GM23338 (cell line): ENCODE measurements at regions not wholly inside any gene's neighbourhood (a gene's known extent, or its start where the extent isn't known, plus 50 kb on each side); places are given as distances from the start of the nearest gene placed in this dataset.

Source experiments
- ATAC-seq: fragments of 200-7000 bp; cut with Tn5 transposase; 3 replicates; pipeline ENCODE4 v1.9.1; 2020
- DNase-seq: peaks from one replicate; pipeline ENCODE4 v3.0.0-alpha.2; 2015; ENCODE audit warnings: low spot score
- H2AFZ ChIP-seq: fragments of 200-600 bp; sonication (generic); 2 replicates; pipeline ENCODE4 v1.8.0; 2016; ENCODE audit warnings: antibody characterized with exemption, mild to moderate bottlenecking, moderate library complexity
- H3F3A ChIP-seq: fragments of 200-600 bp; sonication (generic); replicated peaks from 2 replicates; pipeline ENCODE4 v1.8.0; 2017; ENCODE audit warnings: antibody characterized with exemption, mixed run types, low read depth
- H3K27ac ChIP-seq: fragments of 200-600 bp; sonication (generic); 2 replicates; pipeline ENCODE4 v1.6.1; 2016; ENCODE audit warnings: low read depth
- H3K27me3 ChIP-seq: fragments of 200-600 bp; sonication (generic); 2 replicates; pipeline ENCODE4 v1.8.0; 2016; ENCODE audit warnings: mild to moderate bottlenecking, mixed run types, moderate library complexity; ENCODE audit not compliant: insufficient read depth
- H3K36me3 ChIP-seq: fragments of 200-600 bp; sonication (generic); 2 replicates; pipeline ENCODE4 v1.8.0; 2016; ENCODE audit warnings: mild to moderate bottlenecking; ENCODE audit not compliant: insufficient read depth
- H3K4me1 ChIP-seq: fragments of 200-600 bp; sonication (generic); 2 replicates; pipeline ENCODE4 v1.8.0; 2016; ENCODE audit warnings: mild to moderate bottlenecking, moderate library complexity; ENCODE audit not compliant: insufficient read depth
- H3K4me2 ChIP-seq: fragments of 200-600 bp; sonication (generic); 2 replicates; pipeline ENCODE4 v1.7.1; 2017; ENCODE audit warnings: mixed run types
- H3K4me3 ChIP-seq: fragments of 200-600 bp; sonication (generic); 2 replicates; pipeline ENCODE4 v1.6.1; 2016; ENCODE audit warnings: mixed run types
- H3K79me2 ChIP-seq: fragments of 200-600 bp; sonication (generic); replicated peaks from 2 replicates; pipeline ENCODE4 v1.8.0; 2017; ENCODE audit warnings: mild to moderate bottlenecking; ENCODE audit not compliant: insufficient read depth
- H3K9me2 ChIP-seq: fragments of 200-600 bp; sonication (generic); 2 replicates; pipeline ENCODE4 v1.8.0; 2017; ENCODE audit not compliant: insufficient read depth
- H4K20me1 ChIP-seq: fragments of 200-600 bp; sonication (generic); replicated peaks from 2 replicates; pipeline ENCODE4 v1.8.0; 2017; ENCODE audit warnings: mild to moderate bottlenecking; ENCODE audit not compliant: insufficient read depth
- H3K27ac Mint-ChIP-seq: 2 replicates; pipeline ENCODE4 v1.8.0; 2020; ENCODE audit warnings: inconsistent platforms, mild to moderate bottlenecking, moderate library complexity, mixed read lengths
- H3K27me3 Mint-ChIP-seq: 3 replicates; pipeline ENCODE4 v1.8.0; 2022; ENCODE audit warnings: low read depth, mild to moderate bottlenecking, moderate library complexity, mixed read lengths, inconsistent platforms; ENCODE audit not compliant: insufficient read depth, poor library complexity
- H3K36me3 Mint-ChIP-seq: 3 replicates; pipeline ENCODE4 v1.8.0; 2021; ENCODE audit warnings: low read depth, mild to moderate bottlenecking, inconsistent platforms, moderate library complexity, mixed read lengths
- H3K4me1 Mint-ChIP-seq: 3 replicates; pipeline ENCODE4 v1.8.0; 2020; ENCODE audit warnings: mild to moderate bottlenecking, inconsistent platforms, mixed read lengths
- H3K4me3 Mint-ChIP-seq: 3 replicates; pipeline ENCODE4 v1.8.0; 2021; ENCODE audit warnings: moderate library complexity, mild to moderate bottlenecking, inconsistent platforms, mixed read lengths
- H3K9me3 Mint-ChIP-seq: 3 replicates; pipeline ENCODE4 v1.8.0; 2020; ENCODE audit warnings: moderate library complexity, mild to moderate bottlenecking, inconsistent platforms, mixed read lengths
- CREB1 ChIP-seq: fragments of 250-450 bp; sonication (Bioruptor Pico); IDR thresholded peaks from 2 replicates; pipeline ENCODE4 v1.5.0; 2020; ENCODE audit warnings: low read depth, mild to moderate bottlenecking, moderate library complexity
- CTCF ChIP-seq, 2 experiments: fragments of 200-600 bp in 1 of 2; sonication (generic) in 1 of 2; conservative IDR thresholded peaks; 2 replicates each; pipeline versions ENCODE4 v1.5.1 to v1.6.1; 2016 to 2017; ENCODE audit warnings: antibody characterized with exemption in 2 of 2, low read depth in 2 of 2, mild to moderate bottlenecking in 2 of 2, moderate library complexity in 1 of 2
- EZH2 ChIP-seq: fragments of 200-600 bp; sonication (generic); IDR thresholded peaks from one replicate; pipeline ENCODE4 v1.8.0; 2017; ENCODE audit warnings: antibody characterized with exemption, mild to moderate bottlenecking, low read depth; ENCODE audit not compliant: unreplicated experiment
- EZH2phosphoT487 ChIP-seq: fragments of 200-600 bp; sonication (generic); IDR thresholded peaks from one replicate; pipeline ENCODE4 v1.8.1; 2018; ENCODE audit warnings: antibody characterized with exemption; ENCODE audit not compliant: unreplicated experiment
- JUNB ChIP-seq: IDR thresholded peaks from one replicate; pipeline ENCODE4 v1.6.1; 2016; ENCODE audit warnings: antibody characterized with exemption; ENCODE audit not compliant: unreplicated experiment
- NANOG ChIP-seq: IDR thresholded peaks from 2 replicates; pipeline ENCODE4 v1.6.1; 2016; ENCODE audit warnings: antibody characterized with exemption, borderline replicate concordance
- POLR2AphosphoS5 ChIP-seq: IDR thresholded peaks from 2 replicates; pipeline ENCODE4 v1.6.1; 2016; ENCODE audit warnings: antibody characterized with exemption, low read depth
- REST ChIP-seq: IDR thresholded peaks from one replicate; pipeline ENCODE4 v1.6.1; 2018; ENCODE audit warnings: antibody characterized with exemption; ENCODE audit not compliant: unreplicated experiment
- STAT1 ChIP-seq: IDR thresholded peaks from one replicate; pipeline ENCODE4 v1.6.1; 2016; ENCODE audit warnings: antibody characterized with exemption; ENCODE audit not compliant: unreplicated experiment
- ZNF114 ChIP-seq: fragments of 250-450 bp; sonication (Bioruptor Pico); IDR thresholded peaks from 2 replicates; pipeline ENCODE4 v1.5.0; 2020; ENCODE audit warnings: mild to moderate bottlenecking, moderate library complexity
- ZNF331 ChIP-seq: fragments of 250-450 bp; sonication (Bioruptor Pico); IDR thresholded peaks from 2 replicates; pipeline ENCODE4 v1.5.0; 2020; ENCODE audit warnings: low read depth, mild to moderate bottlenecking, moderate library complexity
- TF ChIP-seq, protein P1 (sequence below): fragments of 250-450 bp; sonication (Bioruptor Pico); IDR thresholded peaks from 2 replicates; pipeline ENCODE4 v1.5.0; 2020; ENCODE audit warnings: mild to moderate bottlenecking, moderate library complexity
- TF ChIP-seq, protein P2 (sequence below): IDR thresholded peaks from 2 replicates; pipeline ENCODE4 v1.6.1; 2016; ENCODE audit warnings: antibody characterized with exemption

DNA sequence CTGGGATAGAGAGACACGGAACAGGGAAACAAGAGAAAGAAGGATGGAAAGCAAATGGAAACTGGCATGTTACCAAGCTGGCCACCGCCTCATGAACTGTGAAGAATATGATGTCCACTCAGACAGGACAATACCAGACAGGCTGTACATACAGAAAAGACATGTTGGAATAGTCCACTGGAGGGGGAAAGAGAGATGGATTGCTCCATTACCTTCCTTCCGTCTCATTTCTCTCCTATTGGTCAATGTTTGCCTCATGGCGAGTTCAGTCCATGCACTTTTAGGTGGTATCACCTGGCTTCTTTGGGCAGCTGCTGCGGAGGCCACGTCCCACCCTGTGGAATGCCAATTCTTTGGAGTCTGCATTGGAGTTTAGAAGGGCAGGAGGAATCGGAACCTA, 166.4 kb downstream of the AEBP2 start:
- peaks cover 2% of the 10 kb centered on the region for H3K27me3 Mint-ChIP-seq
- TF ChIP-seq STAT1 (no peak), NANOG (no peak), CREB1 (CRISPR knock-in tag) (no peak), CTCF (conservative IDR thresholded peaks at IDR 0.05; ENCODE audit: low read depth in 2 of 2) (no peak), JUNB (no peak), ZNF114 (no peak), REST (no peak), EZH2phosphoT487 (no peak), EZH2 (no peak), ZNF331 (CRISPR knock-in tag) (no peak), POLR2AphosphoS5 (no peak)
- TF ChIP-seq, protein P1, sequence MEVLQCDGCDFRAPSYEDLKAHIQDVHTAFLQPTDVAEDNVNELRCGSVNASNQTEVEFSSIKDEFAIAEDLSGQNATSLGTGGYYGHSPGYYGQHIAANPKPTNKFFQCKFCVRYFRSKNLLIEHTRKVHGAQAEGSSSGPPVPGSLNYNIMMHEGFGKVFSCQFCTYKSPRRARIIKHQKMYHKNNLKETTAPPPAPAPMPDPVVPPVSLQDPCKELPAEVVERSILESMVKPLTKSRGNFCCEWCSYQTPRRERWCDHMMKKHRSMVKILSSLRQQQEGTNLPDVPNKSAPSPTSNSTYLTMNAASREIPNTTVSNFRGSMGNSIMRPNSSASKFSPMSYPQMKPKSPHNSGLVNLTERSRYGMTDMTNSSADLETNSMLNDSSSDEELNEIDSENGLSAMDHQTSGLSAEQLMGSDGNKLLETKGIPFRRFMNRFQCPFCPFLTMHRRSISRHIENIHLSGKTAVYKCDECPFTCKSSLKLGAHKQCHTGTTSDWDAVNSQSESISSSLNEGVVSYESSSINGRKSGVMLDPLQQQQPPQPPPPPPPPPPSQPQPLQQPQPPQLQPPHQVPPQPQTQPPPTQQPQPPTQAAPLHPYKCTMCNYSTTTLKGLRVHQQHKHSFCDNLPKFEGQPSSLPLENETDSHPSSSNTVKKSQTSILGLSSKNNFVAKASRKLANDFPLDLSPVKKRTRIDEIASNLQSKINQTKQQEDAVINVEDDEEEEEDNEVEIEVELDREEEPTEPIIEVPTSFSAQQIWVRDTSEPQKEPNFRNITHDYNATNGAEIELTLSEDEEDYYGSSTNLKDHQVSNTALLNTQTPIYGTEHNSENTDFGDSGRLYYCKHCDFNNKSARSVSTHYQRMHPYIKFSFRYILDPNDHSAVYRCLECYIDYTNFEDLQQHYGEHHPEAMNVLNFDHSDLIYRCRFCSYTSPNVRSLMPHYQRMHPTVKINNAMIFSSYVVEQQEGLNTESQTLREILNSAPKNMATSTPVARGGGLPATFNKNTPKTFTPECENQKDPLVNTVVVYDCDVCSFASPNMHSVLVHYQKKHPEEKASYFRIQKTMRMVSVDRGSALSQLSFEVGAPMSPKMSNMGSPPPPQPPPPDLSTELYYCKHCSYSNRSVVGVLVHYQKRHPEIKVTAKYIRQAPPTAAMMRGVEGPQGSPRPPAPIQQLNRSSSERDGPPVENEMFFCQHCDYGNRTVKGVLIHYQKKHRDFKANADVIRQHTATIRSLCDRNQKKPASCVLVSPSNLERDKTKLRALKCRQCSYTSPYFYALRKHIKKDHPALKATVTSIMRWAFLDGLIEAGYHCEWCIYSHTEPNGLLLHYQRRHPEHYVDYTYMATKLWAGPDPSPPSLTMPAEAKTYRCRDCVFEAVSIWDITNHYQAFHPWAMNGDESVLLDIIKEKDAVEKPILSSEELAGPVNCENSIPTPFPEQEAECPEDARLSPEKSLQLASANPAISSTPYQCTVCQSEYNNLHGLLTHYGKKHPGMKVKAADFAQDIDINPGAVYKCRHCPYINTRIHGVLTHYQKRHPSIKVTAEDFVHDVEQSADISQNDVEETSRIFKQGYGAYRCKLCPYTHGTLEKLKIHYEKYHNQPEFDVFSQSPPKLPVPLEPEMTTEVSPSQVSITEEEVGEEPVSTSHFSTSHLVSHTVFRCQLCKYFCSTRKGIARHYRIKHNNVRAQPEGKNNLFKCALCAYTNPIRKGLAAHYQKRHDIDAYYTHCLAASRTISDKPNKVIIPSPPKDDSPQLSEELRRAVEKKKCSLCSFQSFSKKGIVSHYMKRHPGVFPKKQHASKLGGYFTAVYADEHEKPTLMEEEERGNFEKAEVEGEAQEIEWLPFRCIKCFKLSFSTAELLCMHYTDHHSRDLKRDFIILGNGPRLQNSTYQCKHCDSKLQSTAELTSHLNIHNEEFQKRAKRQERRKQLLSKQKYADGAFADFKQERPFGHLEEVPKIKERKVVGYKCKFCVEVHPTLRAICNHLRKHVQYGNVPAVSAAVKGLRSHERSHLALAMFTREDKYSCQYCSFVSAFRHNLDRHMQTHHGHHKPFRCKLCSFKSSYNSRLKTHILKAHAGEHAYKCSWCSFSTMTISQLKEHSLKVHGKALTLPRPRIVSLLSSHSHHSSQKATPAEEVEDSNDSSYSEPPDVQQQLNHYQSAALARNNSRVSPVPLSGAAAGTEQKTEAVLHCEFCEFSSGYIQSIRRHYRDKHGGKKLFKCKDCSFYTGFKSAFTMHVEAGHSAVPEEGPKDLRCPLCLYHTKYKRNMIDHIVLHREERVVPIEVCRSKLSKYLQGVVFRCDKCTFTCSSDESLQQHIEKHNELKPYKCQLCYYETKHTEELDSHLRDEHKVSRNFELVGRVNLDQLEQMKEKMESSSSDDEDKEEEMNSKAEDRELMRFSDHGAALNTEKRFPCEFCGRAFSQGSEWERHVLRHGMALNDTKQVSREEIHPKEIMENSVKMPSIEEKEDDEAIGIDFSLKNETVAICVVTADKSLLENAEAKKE (CRISPR knock-in tag): no peak
- TF ChIP-seq, protein P2, sequence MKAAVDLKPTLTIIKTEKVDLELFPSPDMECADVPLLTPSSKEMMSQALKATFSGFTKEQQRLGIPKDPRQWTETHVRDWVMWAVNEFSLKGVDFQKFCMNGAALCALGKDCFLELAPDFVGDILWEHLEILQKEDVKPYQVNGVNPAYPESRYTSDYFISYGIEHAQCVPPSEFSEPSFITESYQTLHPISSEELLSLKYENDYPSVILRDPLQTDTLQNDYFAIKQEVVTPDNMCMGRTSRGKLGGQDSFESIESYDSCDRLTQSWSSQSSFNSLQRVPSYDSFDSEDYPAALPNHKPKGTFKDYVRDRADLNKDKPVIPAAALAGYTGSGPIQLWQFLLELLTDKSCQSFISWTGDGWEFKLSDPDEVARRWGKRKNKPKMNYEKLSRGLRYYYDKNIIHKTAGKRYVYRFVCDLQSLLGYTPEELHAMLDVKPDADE: no peak
- Histone ChIP-seq H3K36me3 (no peaks in the 10 kb centered on the region), H3K9me2 (0 out of 2 replicates have a peak, but pooled peaks cover 5% of the 10 kb centered on the region), H3K4me3 (no peak overlapping the region), H3F3A (no peaks in the 10 kb centered on the region), H3K27ac (no peak overlapping the region), H3K79me2 (no peaks in the 10 kb centered on the region), H4K20me1 (no peaks in the 10 kb centered on the region), H3K27me3 (no peaks in the 10 kb centered on the region), H3K4me1 (no peaks in the 10 kb centered on the region), H2AFZ (no peak overlapping the region), H3K4me2 (no peak overlapping the region)
- peaks cover 5% of the 10 kb centered on the region; the same call in 2 of the 3 replicates for H3K9me3 Mint-ChIP-seq
- DNase-seq (no peak), ATAC-seq (no peak)
- no peak overlapping the region for H3K27ac Mint-ChIP-seq
- H3K36me3 Mint-ChIP-seq: peaks cover 4% of the 10 kb centered on the region; the same call in 1 of the 3 replicates
- no peaks in the 10 kb centered on the region for H3K4me1 Mint-ChIP-seq
- H3K4me3 Mint-ChIP-seq: no peak overlapping the region
